Liver (tissue), 3 donors: ENCODE measurements at regions not wholly inside any gene's neighbourhood (a gene's known extent, or its start where the extent isn't known, plus 50 kb on each side); places are given as distances from the start of the nearest gene placed in this dataset.

Experiments used
- HNF4A ChIP-seq, 2 donors: conservative IDR thresholded peaks; 2 replicates each; pipeline ENCODE4 v1.6.1; 2016; ENCODE audit warnings: antibody characterized with exemption in 2 of 2, mild to moderate bottlenecking in 2 of 2
- REST ChIP-seq: IDR thresholded peaks from 2 replicates; pipeline ENCODE4 v1.6.1; 2016; ENCODE audit warnings: antibody characterized with exemption, mild to moderate bottlenecking
- RXRA ChIP-seq, 2 donors: IDR thresholded peaks; 2 replicates each; pipeline ENCODE4 v1.6.1; 2017 to 2018; ENCODE audit warnings: antibody characterized with exemption in 2 of 2, mild to moderate bottlenecking in 1 of 2
- SP1 ChIP-seq: IDR thresholded peaks from 2 replicates; pipeline ENCODE4 v1.6.1; 2018; ENCODE audit warnings: antibody characterized with exemption, mild to moderate bottlenecking
- TAF1 ChIP-seq: conservative IDR thresholded peaks from 2 replicates; pipeline ENCODE4 v1.6.1; 2016; ENCODE audit warnings: antibody characterized with exemption, mild to moderate bottlenecking
- TF ChIP-seq, protein P1 (sequence below): fragments of 150-350 bp; IDR thresholded peaks from 2 replicates; pipeline ENCODE4 v1.5.1; 2017; ENCODE audit warnings: improper control_type of control experiment, low read depth, low read length; ENCODE audit not compliant: missing input control
- donor health status: healthy.
- donor health status: healthy.

GRCh38 chrX:137432609-137433008, 133.3 kb upstream of the ZIC3 start:
- TF ChIP-seq, protein P1, sequence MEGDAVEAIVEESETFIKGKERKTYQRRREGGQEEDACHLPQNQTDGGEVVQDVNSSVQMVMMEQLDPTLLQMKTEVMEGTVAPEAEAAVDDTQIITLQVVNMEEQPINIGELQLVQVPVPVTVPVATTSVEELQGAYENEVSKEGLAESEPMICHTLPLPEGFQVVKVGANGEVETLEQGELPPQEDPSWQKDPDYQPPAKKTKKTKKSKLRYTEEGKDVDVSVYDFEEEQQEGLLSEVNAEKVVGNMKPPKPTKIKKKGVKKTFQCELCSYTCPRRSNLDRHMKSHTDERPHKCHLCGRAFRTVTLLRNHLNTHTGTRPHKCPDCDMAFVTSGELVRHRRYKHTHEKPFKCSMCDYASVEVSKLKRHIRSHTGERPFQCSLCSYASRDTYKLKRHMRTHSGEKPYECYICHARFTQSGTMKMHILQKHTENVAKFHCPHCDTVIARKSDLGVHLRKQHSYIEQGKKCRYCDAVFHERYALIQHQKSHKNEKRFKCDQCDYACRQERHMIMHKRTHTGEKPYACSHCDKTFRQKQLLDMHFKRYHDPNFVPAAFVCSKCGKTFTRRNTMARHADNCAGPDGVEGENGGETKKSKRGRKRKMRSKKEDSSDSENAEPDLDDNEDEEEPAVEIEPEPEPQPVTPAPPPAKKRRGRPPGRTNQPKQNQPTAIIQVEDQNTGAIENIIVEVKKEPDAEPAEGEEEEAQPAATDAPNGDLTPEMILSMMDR: peak; percentile 39
- TF ChIP-seq REST: no peak
- no peak for TF ChIP-seq TAF1
- TF ChIP-seq SP1: no peak
- no peak for TF ChIP-seq RXRA (IDR thresholded peaks at IDR 0.05)
- TF ChIP-seq HNF4A (conservative IDR thresholded peaks at IDR 0.05): no peak
